ENCODE measurements at regions not wholly inside any gene's neighbourhood (a gene's known extent, or its start where the extent isn't known, plus 50 kb on each side); places are given as distances from the start of the nearest gene placed in this dataset.
"Not testable (repeated sequence)": the region's sequence is repeated elsewhere in the genome, so short reads cannot be mapped to it uniquely, and the experiment has no call there.

DNA sequence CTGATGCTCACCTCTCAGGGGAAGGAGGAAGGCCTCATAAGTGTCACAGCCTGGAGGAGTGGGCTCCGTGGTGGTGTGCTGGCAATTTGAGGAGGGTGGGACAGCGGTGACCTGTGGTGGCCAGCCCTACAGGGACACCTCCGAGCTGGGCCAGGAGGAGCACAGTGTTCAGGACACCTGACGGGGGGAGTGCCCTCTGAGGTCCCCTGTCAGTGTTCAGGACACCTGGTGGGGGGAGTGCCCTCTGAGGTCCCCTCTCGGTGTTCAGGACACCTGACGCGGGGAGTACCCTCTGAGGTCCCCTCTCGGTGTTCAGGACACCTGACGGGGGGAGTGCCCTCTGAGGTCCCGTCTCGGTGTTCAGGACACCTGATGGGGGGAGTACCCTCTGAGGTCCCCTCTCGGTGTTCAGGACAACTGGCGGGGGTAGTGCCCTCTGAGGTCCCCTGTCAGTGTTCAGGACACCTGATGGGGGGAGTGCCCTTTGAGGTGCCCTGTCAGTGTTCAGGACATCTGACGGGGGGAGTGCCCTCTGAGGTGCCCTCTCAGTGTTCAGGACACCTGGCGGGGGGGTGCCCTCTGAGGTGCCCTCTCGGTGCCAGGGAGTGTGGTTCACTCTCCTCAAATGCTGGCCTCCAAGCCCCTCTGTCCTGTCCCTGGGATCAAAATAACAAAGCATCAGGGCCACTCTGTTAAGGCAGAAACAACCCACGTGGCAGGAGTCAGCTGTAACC, 73.4 kb upstream of the ZNF469 start:
- DNase-seq = no peak

DNA sequence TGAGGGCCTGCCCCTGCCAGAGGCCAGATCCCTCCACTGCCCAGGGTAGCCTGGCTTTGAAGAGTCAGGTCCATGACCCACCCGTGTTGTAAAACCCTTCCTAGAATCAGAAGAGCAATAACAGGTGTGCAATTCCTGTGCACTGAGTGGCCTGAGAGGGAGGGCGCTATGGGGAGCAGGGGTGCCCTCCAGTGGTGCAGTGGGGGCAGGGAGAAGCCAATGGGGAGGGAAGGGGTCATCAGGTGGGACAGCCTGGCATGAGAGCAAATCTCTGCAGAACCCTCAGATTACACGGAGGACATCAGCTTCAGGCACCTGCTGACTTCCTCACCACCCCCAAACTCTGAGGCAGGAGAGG, 72.9 kb upstream of the ZNF469 start:
- no peak for DNase-seq

DNA sequence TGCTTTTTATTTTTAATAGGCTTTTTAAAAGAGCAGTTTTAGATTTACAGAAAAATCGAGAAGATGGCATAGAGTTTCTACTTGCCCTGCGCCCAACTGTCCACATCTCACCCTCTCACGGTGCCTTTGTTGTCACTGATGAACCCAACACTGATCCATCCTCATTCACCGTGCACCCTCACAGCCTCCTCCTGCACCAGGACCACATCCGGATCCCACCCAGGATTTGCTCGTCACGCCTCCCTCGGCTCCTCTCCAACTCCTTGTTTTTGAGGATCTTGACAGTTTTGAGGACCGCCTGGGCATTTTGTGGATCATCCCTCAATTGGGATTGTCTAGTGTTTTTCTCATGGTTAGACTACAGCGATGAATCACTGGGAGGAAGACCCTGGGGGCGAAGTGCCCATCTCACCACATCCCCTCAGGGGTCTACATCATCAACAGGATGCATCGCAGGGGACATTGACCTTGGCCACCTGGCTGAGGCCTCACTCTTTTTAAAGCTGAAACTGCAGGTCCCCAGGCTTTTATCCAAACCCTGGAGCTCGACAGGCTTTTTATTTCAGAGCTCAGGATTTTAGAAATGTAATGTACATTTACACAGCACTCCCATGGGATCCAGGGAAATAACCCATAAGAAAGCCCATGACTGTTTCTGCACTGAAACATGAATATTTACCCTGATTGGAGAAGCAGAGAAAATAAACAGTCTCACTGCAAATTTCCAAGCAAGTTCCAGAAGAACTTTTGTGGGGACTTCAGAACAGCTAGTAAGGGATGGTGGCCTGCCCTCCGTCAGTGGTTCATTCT, 71.8 kb upstream of the ZNF469 start:
- DNase-seq = no peak

DNA sequence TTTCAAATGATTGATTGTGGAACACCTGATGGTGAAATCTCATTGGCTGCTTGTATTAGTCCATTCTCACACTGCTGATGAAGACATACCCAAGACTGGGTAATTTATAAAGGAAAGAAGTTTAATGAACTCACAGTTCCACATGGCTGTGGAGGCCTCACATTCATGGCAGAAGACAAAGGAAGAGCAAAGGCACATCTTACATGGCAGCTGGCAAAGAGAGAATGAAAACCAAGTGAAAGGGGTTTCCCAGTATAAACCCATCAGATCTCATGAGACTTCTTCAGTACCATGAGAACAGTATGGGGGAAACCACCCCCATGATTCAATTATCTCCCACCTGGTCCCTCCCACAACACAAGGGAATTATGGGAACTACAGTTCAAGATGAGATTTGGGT, 70.9 kb upstream of the ZNF469 start:
- not testable (repeated sequence) for DNase-seq

DNA sequence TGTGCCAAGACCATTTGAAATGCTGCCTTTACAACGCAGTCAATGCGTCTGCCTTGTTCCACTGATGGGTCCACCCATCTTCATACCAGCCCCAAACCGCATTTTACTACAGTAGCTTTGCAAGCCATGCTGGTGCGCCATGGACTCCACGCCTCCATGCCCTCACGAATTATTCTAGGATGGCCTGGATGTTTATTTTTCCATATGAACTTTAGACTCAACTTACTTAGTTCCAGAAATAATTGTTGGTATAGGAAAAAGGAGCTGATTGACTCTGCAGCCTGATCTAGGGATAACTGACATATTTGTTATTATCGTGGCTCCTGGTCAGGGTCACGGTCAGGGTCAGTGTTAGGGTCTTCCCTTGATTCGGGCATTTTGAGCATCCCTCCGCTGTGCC, 70.0 kb upstream of the ZNF469 start:
- DNase-seq = no peak

DNA sequence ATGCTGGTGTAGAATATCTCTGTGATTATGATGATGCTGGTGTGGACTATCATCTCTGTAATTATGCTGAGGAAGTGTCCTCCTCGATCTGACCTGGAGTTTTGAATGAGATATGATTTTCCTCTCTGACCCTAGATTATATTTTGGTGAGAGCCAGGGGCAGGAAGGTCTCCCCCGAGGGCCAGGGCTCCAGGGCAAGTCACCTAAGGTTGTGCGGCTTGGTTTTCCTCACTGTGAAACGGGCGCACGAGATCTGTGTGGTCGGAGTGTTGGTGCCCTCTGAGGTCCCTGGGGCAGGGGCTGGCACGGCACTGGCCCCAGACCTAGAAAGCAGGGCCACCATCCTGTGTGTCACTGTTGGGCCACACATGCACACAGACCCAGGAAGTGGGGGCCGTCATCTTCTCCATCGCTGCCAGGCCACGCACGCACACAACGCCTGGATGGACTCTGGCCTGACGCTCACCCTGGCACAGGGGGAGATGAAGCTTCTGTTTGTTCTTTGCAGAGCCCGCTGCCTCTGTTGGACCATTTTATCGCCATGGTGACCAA, 67.7 kb upstream of the ZNF469 start:
- no peak for DNase-seq

DNA sequence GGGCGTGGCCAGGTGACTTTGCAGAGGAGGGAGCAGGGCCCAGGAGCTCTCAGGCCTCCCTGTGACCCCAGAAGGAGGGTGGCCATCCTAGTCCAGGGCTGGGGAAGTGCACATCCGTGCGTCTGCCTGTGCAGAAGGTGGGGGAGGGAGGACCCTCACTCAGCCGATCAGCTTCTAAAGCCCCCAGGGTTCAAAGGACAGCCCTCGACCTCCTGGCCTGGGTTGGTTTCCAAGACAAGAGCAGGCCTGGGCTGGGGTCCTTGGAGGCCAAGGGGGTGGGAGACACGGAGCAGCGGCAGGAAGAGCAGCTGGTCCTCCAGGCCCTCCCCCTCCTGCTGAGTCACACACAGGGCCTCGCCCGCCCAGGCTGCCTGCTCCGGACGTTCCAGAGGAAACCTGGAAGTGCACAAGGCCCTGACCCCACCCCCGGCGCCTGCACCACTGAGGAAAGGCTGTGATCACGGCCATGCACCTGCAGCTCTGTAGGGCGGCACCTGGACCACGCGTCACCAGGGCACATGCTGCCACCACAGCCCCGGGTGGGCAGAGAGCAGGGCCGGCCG, 67.1 kb upstream of the ZNF469 start:
- no peak for DNase-seq

DNA sequence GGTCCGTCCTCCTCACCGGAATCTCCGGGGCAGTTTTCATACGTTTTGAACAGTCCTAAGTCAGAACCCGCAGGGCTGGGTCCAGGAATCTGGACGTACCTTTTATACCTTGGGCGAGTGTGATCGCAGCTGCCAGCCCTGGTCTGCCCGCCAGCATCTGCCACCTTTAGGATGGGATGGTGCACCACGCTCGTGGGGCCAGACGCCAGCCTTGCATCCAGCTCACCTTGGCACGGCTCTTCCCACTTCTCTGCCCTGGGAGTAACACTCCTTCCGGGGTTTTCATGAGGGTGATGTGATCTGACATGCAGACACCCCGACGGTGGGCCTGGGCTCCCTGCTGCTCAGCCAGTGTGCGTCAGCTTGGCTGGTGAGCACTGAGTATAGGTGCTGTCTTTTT, 66.6 kb upstream of the ZNF469 start:
- no peak for DNase-seq

DNA sequence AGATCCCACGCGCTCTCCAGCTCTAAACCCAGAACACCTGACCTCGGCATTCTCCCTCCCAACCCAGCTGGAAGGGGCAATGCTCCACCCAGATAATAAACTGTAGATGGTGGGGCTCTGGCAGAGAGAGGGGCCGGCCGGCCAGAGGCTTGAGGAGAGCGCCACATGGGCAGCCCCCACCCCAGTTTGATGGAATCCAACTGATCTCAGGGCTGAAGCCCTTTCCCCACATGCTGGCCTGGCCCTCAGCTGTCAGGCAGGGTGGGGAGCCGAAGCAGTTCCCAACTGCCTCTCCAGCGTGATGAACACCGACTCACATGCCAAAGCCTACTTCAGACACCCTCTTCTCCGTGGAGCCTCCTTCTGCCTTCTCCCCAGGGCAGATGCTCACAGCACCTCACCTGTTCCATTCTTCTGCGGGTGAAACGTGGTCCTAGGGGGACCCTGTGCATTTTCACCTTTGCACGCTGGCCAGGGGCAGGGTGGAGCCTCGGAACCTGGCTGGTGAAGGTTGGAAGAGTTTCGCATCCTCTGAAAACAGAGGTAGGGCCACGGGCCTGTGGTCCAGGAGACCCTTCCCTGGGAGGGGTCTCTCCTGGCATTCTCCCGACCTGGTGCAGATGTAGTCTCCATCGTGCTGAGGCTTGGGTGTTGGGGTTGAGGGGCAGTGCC, 65.7 kb upstream of the ZNF469 start:
- no peak for DNase-seq

DNA sequence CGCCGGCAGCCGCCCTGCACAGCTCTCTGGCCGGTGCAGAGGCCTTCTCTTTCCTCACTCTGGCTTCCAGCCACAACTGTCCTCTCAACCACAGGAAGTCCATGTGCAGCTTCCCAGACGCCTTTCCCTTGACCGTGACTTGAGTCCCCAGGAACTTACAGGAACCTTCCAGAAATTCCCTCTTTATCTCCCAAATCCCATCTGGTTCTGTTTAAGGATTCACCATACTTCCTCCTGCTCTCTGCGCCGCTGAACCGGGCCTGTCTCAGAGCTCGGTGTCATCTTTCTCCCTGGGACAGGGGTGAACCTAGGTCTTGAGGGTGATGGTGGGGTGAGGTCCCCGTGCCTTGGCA, 65.2 kb upstream of the ZNF469 start:
- DNase-seq = no peak

DNA sequence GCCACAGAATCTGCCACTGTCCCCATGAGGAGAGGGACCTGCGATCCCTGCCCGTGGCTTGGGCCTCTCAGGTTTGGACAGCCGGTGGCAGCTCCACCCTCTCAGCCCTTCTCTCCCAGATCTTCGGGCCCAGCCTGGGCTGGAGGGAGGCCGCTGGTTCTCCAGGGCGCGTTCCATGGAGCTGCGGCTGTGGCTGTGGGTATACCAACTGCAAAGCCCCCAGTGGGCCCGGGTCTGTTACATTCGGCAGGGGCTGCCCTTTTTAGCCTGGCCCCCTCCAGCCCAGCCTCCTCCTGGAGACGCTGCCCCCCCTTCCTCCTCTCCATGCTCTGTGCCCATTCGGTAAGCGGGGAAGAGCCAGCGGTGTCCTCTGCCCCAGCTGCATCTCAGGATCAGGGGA, 64.7 kb upstream of the ZNF469 start:
- no peak for DNase-seq

DNA sequence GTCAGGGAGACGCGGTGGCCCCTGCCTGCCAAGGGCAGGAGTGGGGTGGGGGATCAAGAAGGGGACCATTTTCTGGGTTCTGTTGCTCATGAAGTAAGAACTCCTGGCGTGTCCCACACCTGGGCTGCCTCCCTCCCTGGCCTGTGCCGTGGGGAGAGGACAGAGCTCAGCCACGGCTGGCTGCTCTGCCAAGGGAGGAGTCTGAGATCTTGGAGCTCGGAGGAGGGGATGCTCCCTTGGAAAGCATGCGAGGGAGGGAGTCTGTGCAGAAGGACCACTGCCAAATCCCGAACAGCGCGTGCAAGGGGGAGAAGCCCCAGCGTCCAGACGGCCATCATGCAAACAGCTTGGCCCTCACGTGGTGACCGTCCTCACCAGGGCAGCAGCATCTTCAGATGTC, 64.2 kb upstream of the ZNF469 start:
- no peak for DNase-seq

DNA sequence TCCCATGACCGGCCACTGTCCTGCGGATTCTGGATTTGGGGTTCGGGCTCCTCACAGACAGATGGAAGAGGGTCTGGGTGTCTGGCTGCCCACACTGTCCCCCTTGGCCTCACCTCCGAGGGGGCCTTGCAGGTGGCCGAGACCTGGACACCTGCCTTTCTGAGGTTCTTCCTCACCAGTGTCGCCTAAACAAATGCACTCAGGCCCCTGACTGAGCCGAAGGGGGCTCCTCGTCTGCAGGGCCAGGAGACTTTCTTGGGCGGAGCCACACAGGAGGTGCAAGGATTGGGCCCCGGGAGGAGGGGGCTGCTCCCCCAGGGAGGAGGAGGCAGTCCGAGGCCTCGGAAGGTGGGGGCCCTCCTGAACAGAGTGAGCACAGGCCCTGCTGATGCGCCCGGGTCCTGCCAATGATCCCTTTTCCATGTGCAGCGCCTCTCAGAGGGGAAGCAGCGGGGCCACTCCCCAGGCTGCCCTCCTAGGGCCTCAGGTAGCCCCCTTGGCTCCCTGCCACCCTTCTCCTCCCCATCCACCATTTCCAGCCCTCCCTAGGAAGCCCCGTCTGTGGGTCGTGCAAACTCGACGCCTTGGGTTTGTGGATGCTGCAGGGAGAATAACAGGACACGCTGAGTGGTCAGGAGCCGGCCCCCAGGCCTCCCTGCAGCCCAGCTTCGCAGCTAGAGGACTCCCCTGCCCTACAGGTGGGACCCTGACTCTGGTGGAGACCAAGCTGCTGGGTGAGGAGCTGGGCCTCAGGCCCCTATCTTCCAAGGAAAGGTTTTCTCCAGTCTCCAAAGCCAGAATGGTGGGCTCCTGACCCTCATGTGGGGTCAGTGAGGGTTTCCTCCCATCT, 63.4 kb upstream of the ZNF469 start:
- DNase-seq = no peak

DNA sequence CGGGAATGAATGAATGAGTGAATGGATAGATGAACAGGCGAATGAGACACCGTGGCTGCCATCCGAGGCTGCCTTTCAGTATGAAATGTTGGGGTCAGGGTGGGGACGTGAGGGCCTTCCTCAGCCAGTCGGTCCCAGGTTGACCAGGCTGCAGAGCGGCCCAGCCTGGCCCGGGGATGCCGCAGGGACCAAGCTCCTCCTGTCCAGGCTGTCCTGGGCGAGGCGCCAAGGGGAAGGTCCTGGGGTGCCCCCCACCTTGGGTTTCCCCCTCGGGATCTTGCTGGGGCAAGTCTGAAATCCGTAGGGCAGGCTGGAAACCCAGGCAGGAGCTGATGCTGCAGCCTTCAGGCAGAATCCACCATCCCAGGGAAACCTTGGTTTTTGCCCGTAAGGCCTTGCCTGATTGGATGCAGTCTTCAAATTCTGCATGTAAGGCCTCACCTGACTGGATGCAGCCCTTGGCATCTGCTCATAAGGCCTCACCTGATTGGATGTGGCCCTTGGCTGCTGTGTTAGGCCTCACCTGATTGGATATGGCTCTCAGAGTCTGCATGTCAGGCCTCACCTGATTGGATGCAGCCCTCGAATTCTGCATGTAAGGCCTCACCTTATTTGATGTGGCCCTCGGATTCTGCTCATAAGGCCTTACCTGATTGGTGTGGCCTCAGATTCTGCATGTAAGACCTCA, 61.7 kb upstream of the ZNF469 start:
- no peak for DNase-seq

DNA sequence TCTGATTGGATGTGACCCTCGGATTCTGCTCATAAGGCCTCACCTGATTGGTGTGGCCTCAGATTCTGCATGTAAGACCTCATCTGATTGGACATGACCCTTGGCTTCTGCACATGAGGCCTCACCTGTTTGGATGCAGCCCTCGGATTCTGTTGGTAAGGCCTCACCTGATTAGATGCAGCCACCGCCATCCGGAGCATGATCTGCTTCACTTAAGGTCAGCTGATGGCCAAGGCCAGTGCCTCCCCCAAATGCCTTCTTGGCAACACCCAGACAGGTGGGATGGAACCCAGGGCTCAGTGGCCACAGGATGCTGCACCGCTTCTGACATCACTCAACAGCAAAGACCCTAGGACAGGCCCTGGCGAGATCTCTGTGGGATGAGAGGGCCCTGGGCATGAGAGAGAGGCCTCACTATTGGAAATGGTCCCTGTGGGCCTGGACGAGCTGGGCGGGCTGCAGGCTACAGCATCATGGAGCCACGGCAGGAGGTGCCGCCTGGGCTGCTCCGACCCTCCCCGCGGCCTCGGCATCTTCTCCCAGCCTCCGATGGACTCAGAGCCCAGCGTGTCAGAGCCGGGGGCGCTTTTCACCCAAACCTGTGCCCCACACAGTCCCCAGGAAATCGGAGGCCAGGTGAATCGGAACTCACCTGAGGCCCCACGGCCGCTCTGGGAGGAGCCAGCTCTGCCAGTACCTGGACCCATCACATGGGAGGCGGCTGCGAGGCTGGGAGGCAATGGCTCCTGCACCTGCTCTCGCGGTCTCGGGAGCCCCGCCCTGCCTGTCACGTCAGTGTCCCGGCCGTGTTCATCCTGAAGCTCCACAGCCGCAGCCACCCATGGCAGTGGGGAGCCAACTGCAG, 60.9 kb upstream of the ZNF469 start:
- DNase-seq = no peak

DNA sequence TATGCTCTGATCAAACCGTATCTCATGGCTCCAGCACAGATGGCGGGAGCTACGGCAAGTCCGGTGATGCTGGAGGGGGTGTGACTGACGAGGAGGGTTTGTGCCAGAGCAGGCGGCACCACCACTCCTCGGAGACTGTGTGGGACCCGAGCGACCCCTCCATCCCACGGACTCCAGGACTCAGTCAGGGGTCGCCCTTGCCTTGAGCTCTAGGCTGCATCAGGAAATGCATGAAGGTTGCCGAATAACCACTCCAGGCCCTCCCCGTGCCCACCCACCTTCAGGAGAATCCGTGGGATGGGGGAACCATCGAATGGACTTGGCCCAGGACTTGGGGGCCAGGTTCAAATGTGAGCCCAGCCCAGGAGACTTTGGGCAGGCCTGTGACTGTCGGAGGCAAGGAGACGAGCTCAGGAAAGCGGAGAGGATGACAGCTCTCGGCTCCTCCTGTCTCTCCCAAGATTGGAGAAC, 60.2 kb upstream of the ZNF469 start:
- DNase-seq = no peak

DNA sequence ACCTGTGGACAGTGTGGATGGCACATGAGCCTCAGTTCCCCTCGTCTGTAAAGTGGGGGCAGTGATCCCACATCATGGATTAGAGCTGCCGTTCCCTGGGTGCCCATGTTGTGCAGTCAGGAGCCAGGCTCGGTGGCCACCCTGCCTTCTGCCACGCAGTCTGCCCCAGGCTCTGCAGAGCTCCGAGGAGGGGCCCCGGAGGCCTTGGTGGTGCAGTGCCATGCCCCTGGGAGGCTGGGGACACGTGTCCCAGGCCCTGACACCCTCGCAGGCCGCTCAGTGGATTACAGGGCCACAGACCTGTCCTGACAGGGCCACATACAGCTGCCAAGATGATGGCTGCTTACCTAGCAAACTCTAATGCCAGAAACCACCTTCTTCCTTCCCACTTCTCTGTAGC, 59.7 kb upstream of the ZNF469 start:
- no peak for DNase-seq

DNA sequence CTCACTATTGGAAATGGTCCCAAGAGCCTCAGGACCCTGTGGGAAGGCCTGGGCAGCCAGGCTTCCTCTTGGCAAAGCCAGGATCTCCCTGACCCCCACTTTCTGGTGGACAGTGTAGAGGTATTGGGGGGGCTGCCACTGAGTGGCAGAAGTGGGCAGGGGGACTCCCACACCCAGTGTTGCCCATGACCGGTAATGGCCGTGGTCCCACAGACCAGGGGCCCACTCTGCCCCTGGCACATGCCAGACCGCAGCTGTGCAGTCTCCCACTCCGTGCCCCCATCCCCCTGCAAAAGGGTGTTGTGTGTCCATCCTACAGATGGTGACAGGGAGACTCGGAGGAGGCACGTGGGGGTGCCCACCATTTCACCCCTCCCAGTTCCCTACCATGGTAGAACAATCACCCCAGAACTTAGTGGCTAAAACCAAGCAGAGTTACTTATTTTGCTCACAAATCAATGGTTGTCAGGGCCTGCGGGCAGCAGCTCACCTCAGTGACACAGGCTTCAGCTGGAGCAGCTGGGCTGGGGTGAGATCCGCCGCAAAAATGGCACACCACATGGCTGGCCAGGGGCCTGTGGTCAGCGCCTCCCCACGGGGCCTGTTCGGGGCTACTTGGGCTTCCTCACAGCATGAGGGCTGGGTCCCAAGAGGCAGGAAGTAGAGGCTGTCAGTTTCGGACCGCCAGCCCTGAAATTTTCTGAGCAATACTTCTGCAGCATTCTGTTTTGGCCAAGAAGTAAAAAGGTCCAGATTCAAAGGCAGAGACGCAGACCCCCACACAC, 59.0 kb upstream of the ZNF469 start:
- DNase-seq = no peak

DNA sequence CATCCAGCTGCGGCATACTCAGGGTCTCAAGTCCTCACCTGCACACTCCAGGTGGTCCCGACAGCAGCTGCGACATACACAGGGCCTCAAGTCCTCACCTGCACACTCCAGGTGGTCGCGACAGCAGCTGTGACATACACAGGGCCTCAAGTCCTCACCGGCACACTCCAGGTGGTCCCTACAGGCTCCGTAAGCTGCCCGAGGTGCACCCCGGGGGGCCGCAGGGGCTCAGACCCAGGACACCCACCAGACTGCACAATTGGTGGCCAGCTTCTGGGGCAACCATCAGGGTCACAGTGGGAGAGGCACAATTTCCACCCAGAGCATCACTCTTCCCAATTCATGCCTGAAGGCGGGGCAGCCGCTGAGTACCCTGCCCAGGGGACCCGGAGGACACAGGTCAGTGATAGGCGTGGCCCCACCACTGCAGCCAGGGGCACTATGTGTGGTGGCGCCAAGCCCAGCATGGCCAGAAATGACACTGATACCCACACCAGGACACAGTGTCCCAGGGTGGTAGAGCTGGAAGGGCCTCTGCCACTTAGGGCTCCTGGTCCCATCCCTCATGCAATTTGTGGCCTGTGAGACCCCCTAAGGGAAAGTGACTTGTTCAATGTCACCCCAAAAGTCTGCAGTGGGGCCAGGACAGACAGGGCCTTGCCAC, 57.5 kb upstream of the ZNF469 start:
- no peak for DNase-seq

Measured in NCI-H1930 (cell line).